ENCODE measurements at regions not wholly inside any gene's neighbourhood (a gene's known extent, or its start where the extent isn't known, plus 50 kb on each side); places are given as distances from the start of the nearest gene placed in this dataset.

DNA sequence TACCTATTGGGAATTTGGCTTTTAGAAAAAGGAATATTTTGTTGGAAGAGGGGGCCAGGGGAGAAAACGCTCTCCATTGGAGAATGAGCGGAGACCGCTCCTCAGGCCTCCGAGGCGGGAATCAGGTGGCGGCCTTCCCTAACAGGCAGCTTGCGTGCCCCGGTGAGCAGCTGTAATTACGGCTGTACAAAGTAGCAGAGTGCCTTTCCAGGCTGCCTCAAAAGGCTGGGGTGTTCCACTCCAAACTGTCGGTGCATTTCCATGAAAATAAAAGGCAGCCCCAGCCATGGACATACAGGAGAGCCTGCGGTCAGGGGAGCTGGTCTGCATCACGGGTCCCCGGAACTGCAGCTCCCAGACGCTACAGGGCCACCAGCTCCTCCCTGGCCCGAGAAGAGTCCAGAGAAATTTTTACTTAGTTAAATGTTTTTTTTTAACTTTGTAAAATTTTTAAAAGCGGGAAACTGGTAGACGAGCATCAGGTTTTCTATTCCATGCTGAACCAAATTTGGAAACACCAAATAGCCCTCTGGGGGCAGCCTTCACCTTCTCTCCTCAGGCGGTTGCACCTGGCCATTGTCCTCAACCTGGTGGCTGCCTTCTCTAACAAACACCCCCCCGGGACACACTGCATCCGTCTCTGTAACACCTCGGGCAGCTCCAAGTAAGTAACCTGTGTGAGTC, 209.3 kb upstream of the SALL3 start (continued):
- TF ChIP-seq, protein P1, sequence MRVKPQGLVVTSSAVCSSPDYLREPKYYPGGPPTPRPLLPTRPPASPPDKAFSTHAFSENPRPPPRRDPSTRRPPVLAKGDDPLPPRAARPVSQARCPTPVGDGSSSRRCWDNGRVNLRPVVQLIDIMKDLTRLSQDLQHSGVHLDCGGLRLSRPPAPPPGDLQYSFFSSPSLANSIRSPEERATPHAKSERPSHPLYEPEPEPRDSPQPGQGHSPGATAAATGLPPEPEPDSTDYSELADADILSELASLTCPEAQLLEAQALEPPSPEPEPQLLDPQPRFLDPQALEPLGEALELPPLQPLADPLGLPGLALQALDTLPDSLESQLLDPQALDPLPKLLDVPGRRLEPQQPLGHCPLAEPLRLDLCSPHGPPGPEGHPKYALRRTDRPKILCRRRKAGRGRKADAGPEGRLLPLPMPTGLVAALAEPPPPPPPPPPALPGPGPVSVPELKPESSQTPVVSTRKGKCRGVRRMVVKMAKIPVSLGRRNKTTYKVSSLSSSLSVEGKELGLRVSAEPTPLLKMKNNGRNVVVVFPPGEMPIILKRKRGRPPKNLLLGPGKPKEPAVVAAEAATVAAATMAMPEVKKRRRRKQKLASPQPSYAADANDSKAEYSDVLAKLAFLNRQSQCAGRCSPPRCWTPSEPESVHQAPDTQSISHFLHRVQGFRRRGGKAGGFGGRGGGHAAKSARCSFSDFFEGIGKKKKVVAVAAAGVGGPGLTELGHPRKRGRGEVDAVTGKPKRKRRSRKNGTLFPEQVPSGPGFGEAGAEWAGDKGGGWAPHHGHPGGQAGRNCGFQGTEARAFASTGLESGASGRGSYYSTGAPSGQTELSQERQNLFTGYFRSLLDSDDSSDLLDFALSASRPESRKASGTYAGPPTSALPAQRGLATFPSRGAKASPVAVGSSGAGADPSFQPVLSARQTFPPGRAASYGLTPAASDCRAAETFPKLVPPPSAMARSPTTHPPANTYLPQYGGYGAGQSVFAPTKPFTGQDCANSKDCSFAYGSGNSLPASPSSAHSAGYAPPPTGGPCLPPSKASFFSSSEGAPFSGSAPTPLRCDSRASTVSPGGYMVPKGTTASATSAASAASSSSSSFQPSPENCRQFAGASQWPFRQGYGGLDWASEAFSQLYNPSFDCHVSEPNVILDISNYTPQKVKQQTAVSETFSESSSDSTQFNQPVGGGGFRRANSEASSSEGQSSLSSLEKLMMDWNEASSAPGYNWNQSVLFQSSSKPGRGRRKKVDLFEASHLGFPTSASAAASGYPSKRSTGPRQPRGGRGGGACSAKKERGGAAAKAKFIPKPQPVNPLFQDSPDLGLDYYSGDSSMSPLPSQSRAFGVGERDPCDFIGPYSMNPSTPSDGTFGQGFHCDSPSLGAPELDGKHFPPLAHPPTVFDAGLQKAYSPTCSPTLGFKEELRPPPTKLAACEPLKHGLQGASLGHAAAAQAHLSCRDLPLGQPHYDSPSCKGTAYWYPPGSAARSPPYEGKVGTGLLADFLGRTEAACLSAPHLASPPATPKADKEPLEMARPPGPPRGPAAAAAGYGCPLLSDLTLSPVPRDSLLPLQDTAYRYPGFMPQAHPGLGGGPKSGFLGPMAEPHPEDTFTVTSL (CRISPR knock-in tag; IDR thresholded peaks at IDR 0.05; ENCODE audit: borderline replicate concordance) = no peak
- no peak for TF ChIP-seq MEIS2 (CRISPR knock-in tag; IDR thresholded peaks at IDR 0.05)
- TF ChIP-seq, protein P2, sequence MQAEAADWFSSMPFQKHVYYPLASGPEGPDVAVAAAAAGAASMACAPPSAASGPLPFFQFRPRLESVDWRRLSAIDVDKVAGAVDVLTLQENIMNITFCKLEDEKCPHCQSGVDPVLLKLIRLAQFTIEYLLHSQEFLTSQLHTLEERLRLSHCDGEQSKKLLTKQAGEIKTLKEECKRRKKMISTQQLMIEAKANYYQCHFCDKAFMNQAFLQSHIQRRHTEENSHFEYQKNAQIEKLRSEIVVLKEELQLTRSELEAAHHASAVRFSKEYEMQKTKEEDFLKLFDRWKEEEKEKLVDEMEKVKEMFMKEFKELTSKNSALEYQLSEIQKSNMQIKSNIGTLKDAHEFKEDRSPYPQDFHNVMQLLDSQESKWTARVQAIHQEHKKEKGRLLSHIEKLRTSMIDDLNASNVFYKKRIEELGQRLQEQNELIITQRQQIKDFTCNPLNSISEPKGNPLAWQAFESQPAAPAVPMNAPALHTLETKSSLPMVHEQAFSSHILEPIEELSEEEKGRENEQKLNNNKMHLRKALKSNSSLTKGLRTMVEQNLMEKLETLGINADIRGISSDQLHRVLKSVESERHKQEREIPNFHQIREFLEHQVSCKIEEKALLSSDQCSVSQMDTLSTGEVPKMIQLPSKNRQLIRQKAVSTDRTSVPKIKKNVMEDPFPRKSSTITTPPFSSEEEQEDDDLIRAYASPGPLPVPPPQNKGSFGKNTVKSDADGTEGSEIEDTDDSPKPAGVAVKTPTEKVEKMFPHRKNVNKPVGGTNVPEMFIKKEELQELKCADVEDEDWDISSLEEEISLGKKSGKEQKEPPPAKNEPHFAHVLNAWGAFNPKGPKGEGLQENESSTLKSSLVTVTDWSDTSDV (CRISPR knock-in tag; IDR thresholded peaks at IDR 0.05) = no peak
- no peak for TF ChIP-seq ZSCAN21 (CRISPR knock-in tag; IDR thresholded peaks at IDR 0.05; ENCODE audit: borderline replicate concordance)
- no peak for TF ChIP-seq PPARG (CRISPR knock-in tag; conservative IDR thresholded peaks at IDR 0.05)

Data from HepG2 (cell line).